ENCODE measurements at regions not wholly inside any gene's neighbourhood (a gene's known extent, or its start where the extent isn't known, plus 50 kb on each side); places are given as distances from the start of the nearest gene placed in this dataset.

GRCh38 chr20:56968376-56969048, 297.9 kb downstream of the BMP7 start:
- no peak for DNase-seq

GRCh38 chr20:56974499-56975250, 291.8 kb downstream of the BMP7 start:
- DNase-seq = peak; percentile 80

GRCh38 chr20:56975838-56976237, 290.6 kb downstream of the BMP7 start:
- DNase-seq = no peak

GRCh38 chr20:56976336-56976735, 290.1 kb downstream of the BMP7 start:
- DNase-seq = no peak

GRCh38 chr20:56978475-56978874, 288.0 kb downstream of the BMP7 start:
- no peak for DNase-seq

GRCh38 chr20:56979125-56979524, 287.3 kb downstream of the BMP7 start:
- DNase-seq = no peak

- DNase-seq = no peak
Observed at GRCh38 chr20:56981301-56981700, 285.1 kb downstream of the BMP7 start.

- DNase-seq = no peak
Observed at GRCh38 chr20:56983813-56984212, 282.6 kb downstream of the BMP7 start.

- DNase-seq = no peak
Observed at GRCh38 chr20:56985066-56985685, 281.3 kb downstream of the BMP7 start.

- no peak for DNase-seq
Observed at GRCh38 chr20:56986476-56986875, 280.0 kb downstream of the BMP7 start.

GRCh38 chr20:56986931-56987720, 279.3 kb downstream of the BMP7 start:
- DNase-seq = no peak

GRCh38 chr20:56987986-56988385, 278.5 kb downstream of the BMP7 start:
- DNase-seq = no peak

GRCh38 chr20:56988446-56988845, 278.0 kb downstream of the BMP7 start:
- no peak for DNase-seq

- no peak for DNase-seq
Observed at GRCh38 chr20:56989516-56989915, 276.9 kb downstream of the BMP7 start.

GRCh38 chr20:56993020-56993559, 273.4 kb downstream of the BMP7 start:
- DNase-seq = no peak

GRCh38 chr20:56994006-56994405, 272.4 kb downstream of the BMP7 start:
- DNase-seq = no peak

- no peak for DNase-seq
Observed at GRCh38 chr20:56995149-56995548, 271.3 kb downstream of the BMP7 start.

GRCh38 chr20:56995635-56996075, 270.8 kb downstream of the BMP7 start:
- DNase-seq = peak; percentile 45

- no peak for DNase-seq
Observed at GRCh38 chr20:56996533-56996932, 269.9 kb downstream of the BMP7 start.

- DNase-seq = no peak
Observed at GRCh38 chr20:56998438-56998837, 268.0 kb downstream of the BMP7 start.

GRCh38 chr20:57000441-57000968, 265.9 kb downstream of the BMP7 start:
- peak; percentile 32 for DNase-seq

Measured in tongue (tissue), 1 donor.